A549 (cell line): ENCODE measurements at regions not wholly inside any gene's neighbourhood (a gene's known extent, or its start where the extent isn't known, plus 50 kb on each side); places are given as distances from the start of the nearest gene placed in this dataset.

Source experiments
- ATAC-seq, 2 experiments: fragments of 200-7000 bp in 1 of 2; fragments of >200 bp in 1 of 2; cut with Nextera tagmentation in 1 of 2; cut with Tn5 transposase in 1 of 2; 3 replicates each; pipeline versions ENCODE4 v1.8.0 to v1.9.1; 2018 to 2020; ENCODE audit warnings: mild to moderate bottlenecking in 1 of 2, moderate library complexity in 1 of 2
- CTCF ChIA-PET: fragments of 300-600 bp; sonication (Branson Sonifier 250); formaldehyde crosslinking; extraction: SDS; loops from one replicate; lab custom pipeline; 2021; ENCODE audit warnings: antibody characterized with exemption, inconsistent platforms; lab: Yijun Ruan, JAX
- POLR2A ChIA-PET: fragments of 350-600 bp; formaldehyde crosslinking; extraction: SDS; loops from one replicate; lab custom pipeline; 2021; ENCODE audit warnings: antibody characterized with exemption, inconsistent platforms; lab: Yijun Ruan, JAX
- DNase-seq, 2 experiments: peaks; one replicate each; pipeline versions ENCODE4 v3.0.0 to v3.0.0-alpha.2; 2011 to 2016; ENCODE audit warnings: low read depth in 1 of 2, low spot score in 1 of 2
- FAIRE-seq: peaks from 2 replicates; lab custom pipeline; 2011; peaks lifted over from hg19 to GRCh38; lab: Jason Lieb, UNC
- H3K27ac ChIP-seq, 2 experiments: fragments of >200 bp; sonication (Bioruptor Twin); formaldehyde crosslinking; 3 replicates each; pipeline ENCODE4 v1.5.1; 2016 to 2017
- H3K4me1 ChIP-seq: fragments of >200 bp; sonication (Bioruptor Twin); formaldehyde crosslinking; 3 replicates; pipeline ENCODE4 v1.6.1; 2016
- H3K4me2 ChIP-seq: fragments of >200 bp; sonication (Bioruptor Twin); formaldehyde crosslinking; 3 replicates; pipeline ENCODE4 v1.6.1; 2016
- H3K4me3 ChIP-seq: fragments of >200 bp; sonication (Bioruptor Twin); formaldehyde crosslinking; 3 replicates; pipeline ENCODE4 v1.5.1; 2016
- H3K9me3 ChIP-seq: fragments of >200 bp; sonication (Bioruptor Twin); formaldehyde crosslinking; 3 replicates; pipeline ENCODE4 v1.6.1; 2016
- ATOH8 ChIP-seq: fragments of 250-450 bp; sonication (Bioruptor Pico); IDR thresholded peaks from 2 replicates; pipeline ENCODE4 v1.5.0; 2020; ENCODE audit warnings: low read depth, mild to moderate bottlenecking, moderate library complexity
- CBX8 ChIP-seq: fragments of 200-600 bp; sonication (generic); IDR thresholded peaks from 2 replicates; pipeline ENCODE4 v1.6.1; 2016
- E2F6 ChIP-seq: IDR thresholded peaks from 2 replicates; pipeline ENCODE4 v1.6.1; 2012; ENCODE audit warnings: low read depth, borderline replicate concordance
- EHF ChIP-seq: fragments of 250-450 bp; sonication (Bioruptor Pico); IDR thresholded peaks from 2 replicates; pipeline ENCODE4 v1.5.0; 2020; ENCODE audit warnings: mild to moderate bottlenecking
- FOSL2 ChIP-seq, 2 experiments: fragments of 450-650 bp in 1 of 2; fragments of >200 bp in 1 of 2; sonication (Bioruptor Twin) in 1 of 2; formaldehyde crosslinking; IDR thresholded peaks; 2 replicates each; pipeline versions ENCODE4 v1.5.0 to v1.6.1; 2016 to 2020; ENCODE audit warnings: mild to moderate bottlenecking in 1 of 2, moderate library complexity in 1 of 2
- HMGXB4 ChIP-seq: fragments of 250-450 bp; sonication (Bioruptor Pico); IDR thresholded peaks from 2 replicates; pipeline ENCODE4 v1.5.0; 2021; ENCODE audit warnings: mild to moderate bottlenecking, moderate library complexity, borderline replicate concordance
- JUN ChIP-seq, 2 experiments: fragments of >200 bp; sonication (Bioruptor Twin); formaldehyde crosslinking; IDR thresholded peaks; 2 replicates in 1 of 2; 3 replicates in 1 of 2; pipeline ENCODE4 v1.6.1; 2016 to 2017
- JUNB ChIP-seq: fragments of >200 bp; sonication (Bioruptor Twin); formaldehyde crosslinking; IDR thresholded peaks from 2 replicates; pipeline ENCODE4 v1.6.1; 2016
- KDM5A ChIP-seq: fragments of 200-600 bp; sonication (generic); IDR thresholded peaks from 2 replicates; pipeline ENCODE4 v1.6.1; 2016; ENCODE audit warnings: antibody characterized with exemption, mild to moderate bottlenecking
- MYC ChIP-seq: IDR thresholded peaks from 2 replicates; pipeline ENCODE4 v1.6.1; 2012; ENCODE audit warnings: mild to moderate bottlenecking, inconsistent platforms, low read length, improper control_type of control experiment, borderline replicate concordance
- PHF8 ChIP-seq: fragments of 200-600 bp; sonication (generic); IDR thresholded peaks from 2 replicates; pipeline ENCODE4 v1.6.1; 2016; ENCODE audit warnings: low read depth, mild to moderate bottlenecking, antibody characterized with exemption, moderate library complexity, borderline replicate concordance
- POLR2A ChIP-seq: IDR thresholded peaks from 2 replicates; pipeline ENCODE4 v1.6.1; 2012; ENCODE audit warnings: mild to moderate bottlenecking, low read length
- POLR2AphosphoS2 ChIP-seq: conservative IDR thresholded peaks from 2 replicates; pipeline ENCODE4 v1.6.1; 2012; ENCODE audit warnings: low read length, improper control_type of control experiment, inconsistent platforms
- RAD21 ChIP-seq, 2 experiments: fragments of >200 bp in 1 of 2; sonication (Bioruptor Twin) in 1 of 2; formaldehyde crosslinking in 1 of 2; IDR thresholded peaks in 1 of 2; conservative IDR thresholded peaks in 1 of 2; 2 replicates in 1 of 2; 3 replicates in 1 of 2; pipeline ENCODE4 v1.6.1; 2012 to 2018; ENCODE audit warnings: inconsistent platforms in 1 of 2
- REST ChIP-seq: fragments of 200-600 bp; sonication (generic); IDR thresholded peaks from 2 replicates; pipeline ENCODE4 v1.6.1; 2016; ENCODE audit warnings: antibody characterized with exemption, mild to moderate bottlenecking, moderate library complexity
- RFX5 ChIP-seq: fragments of 450-650 bp; IDR thresholded peaks from 2 replicates; pipeline ENCODE4 v1.7.1; 2014; ENCODE audit warnings: antibody characterized with exemption, mild to moderate bottlenecking, moderate library complexity
- SREBF2 ChIP-seq: fragments of 450-650 bp; IDR thresholded peaks from 2 replicates; pipeline ENCODE4 v1.6.1; 2014; ENCODE audit warnings: mild to moderate bottlenecking, moderate library complexity
- ZC3H11A ChIP-seq: fragments of 450-650 bp; IDR thresholded peaks from 2 replicates; pipeline ENCODE4 v1.6.1; 2014; ENCODE audit warnings: antibody characterized with exemption, mild to moderate bottlenecking
- ZSCAN20 ChIP-seq: fragments of 250-450 bp; sonication (Bioruptor Pico); IDR thresholded peaks from 2 replicates; pipeline ENCODE4 v1.8.0; 2022; ENCODE audit warnings: mild to moderate bottlenecking, moderate library complexity
- WGBS: methylation state at CpG from one replicate; pipeline ENCODE4 v1.1.6; 2017; ENCODE audit errors: missing lambda C conversion rate; 5-methylcytosine and 5-hydroxymethylcytosine counted together

GRCh38 chr18:9029131-9029530 lies 73.4 kb upstream of the NDUFV2 start:
- no peak for ATAC-seq
- Histone ChIP-seq H3K4me2 (no peak overlapping the region), H3K4me3 (no peak overlapping the region), H3K4me1 (peaks cover 12% of the 10 kb centered on the region; the same call in 2 of the 3 replicates), H3K27ac (no peak overlapping the region), H3K9me3 (no peaks in the 10 kb centered on the region)
- CTCF ChIA-PET = no interaction called here
- FAIRE-seq = no peak
- TF ChIP-seq POLR2AphosphoS2 (no peak), KDM5A (no peak), JUNB (no peak), RFX5 (no peak), FOSL2 (IDR thresholded peaks at IDR 0.05) (no peak), FOSL2 (CRISPR knock-in tag; IDR thresholded peaks at IDR 0.05) (no peak), REST (no peak), E2F6 (no peak), CBX8 (no peak), RAD21 (conservative IDR thresholded peaks at IDR 0.05 in 1 of 2, IDR thresholded peaks at IDR 0.05 in 1 of 2) (no peak), POLR2A (no peak), ZC3H11A (no peak), PHF8 (no peak), ATOH8 (CRISPR knock-in tag) (no peak), HMGXB4 (CRISPR knock-in tag) (no peak), EHF (CRISPR knock-in tag) (no peak), SREBF2 (no peak), JUN (IDR thresholded peaks at IDR 0.05) (no peak), MYC (no peak)
- POLR2A ChIA-PET = no interaction called here
- no peak for DNase-seq
- WGBS = 95% methylated on average over 2 of the region's 2 CpGs

- no peak overlapping the region for H3K4me2 ChIP-seq
- DNase-seq (no peak), ATAC-seq (no peak), FAIRE-seq (no peak)
- POLR2A ChIA-PET = no interaction called here
- H3K4me3 ChIP-seq = no peak overlapping the region
- WGBS = 89% methylated on average over 5 of the region's 7 CpGs
- no peak overlapping the region for H3K27ac ChIP-seq
- TF ChIP-seq POLR2AphosphoS2 = no peak
- no peak for TF ChIP-seq ZSCAN20
- TF ChIP-seq ATOH8 (CRISPR knock-in tag) = no peak
- H3K9me3 ChIP-seq = no peaks in the 10 kb centered on the region
- CTCF ChIA-PET = interaction anchor here (1.7 kb wide), 1 partner anchor 50 kb away, joined by 5 read pairs; no protein-coding TSS in a partner anchor
- H3K4me1 ChIP-seq = no peaks in the 10 kb centered on the region
These were observed 70.0 kb upstream of the NDUFV2 start for GRCh38 chr18:9032519-9032918.
